NCI-H187 treated with DMSO at 0.1 percent for 48 hours (cell line): ENCODE measurements at regions not wholly inside any gene's neighbourhood (a gene's known extent, or its start where the extent isn't known, plus 50 kb on each side); places are given as distances from the start of the nearest gene placed in this dataset.

ENCODE experiments used
- DNase-seq: peaks from one replicate; lab custom pipeline; 2025; lab: John Stamatoyannopoulos, UW

DNA sequence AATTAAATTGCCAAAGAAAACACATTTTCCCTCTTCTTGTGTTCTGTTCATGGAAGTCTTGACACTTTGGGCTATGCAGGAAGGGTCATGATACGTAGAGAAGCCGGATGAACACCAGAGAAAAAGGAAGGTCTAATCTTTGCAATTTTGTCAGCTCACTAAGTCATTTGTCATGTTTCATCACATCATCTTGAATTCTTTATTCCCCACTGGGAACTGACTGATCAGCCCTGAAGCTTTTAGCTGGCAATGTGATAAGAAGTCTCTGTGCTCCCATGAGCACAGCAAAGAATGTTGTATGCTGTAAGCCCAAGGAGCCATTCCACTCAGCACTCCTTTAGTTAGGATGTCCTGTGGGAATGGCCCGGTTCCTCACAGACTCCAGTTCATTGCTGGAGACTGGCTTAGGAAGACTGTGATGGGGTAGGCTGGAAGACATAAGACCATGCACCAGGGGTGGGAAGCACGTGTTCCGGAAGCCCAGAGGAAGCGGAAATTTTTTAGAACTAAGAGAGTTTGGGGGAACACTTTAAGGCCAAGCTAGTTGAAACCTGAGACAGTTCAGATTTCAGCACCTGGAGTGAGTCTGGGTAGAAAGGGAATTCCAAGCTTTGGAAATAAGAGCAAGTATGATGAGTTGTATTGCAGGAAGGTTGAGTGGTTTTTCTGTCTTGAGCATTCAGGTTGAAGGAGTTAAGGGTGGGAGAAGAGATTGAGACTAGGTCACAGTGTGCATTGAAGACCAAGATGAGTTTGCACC, 306.7 kb upstream of the MTNR1B start:
- DNase-seq, result no peak

GRCh38 chr11:92663539-92663938, 305.9 kb upstream of the MTNR1B start:
- no peak for DNase-seq

DNA sequence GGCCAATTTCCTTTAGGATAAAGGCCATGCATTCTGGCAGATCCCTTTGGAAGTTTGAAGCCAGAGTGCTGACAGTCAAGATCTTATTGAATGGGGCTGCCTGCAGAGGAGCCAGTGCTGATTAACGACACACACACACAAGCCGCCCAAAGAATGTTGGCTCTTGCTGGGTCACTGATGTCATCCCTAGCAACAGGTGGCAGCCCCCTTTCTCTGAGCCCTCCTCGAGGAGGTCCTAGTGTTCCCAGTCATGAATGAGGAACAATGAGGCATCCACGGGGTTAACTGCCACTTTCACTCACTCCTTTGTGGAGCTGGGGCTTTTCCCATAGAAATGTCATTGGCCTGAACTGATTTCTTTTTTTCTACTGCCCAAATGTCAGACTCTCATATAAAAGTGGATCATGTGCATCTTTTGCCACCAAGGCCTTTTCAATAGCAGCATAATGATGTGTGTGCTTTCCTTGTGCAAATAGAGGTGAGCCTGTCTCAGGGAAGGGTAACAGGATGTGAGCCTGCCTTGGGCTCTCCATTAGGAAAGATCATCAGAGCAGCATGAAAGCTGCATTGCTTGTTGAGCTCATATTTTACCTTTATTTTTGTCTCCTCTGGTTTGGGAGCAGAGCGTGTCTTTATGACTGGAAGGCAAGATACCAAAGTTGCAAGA, 301.8 kb upstream of the MTNR1B start:
- DNase-seq, result no peak

GRCh38 chr11:92670308-92670890, 299.1 kb upstream of the MTNR1B start:
- no peak for DNase-seq

DNA sequence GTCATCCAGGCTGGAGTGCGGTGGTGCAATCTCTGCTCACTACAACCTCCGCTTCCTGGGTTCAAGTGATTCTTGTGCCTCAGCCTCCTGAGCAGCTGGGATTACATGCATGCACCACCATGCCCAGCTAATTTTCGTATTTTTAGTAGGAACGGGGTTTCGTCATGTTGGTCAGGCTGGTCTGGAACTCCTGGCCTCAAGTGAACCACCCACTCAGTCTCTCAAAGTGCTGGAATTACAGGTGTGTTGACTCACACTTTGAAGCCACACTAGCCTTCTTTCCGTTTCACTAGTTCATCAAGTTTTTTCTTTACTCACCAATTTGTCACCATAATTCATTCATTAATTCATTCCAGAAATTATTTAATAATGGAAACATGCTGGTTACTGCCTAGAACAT, 298.4 kb upstream of the MTNR1B start:
- no peak for DNase-seq

DNA sequence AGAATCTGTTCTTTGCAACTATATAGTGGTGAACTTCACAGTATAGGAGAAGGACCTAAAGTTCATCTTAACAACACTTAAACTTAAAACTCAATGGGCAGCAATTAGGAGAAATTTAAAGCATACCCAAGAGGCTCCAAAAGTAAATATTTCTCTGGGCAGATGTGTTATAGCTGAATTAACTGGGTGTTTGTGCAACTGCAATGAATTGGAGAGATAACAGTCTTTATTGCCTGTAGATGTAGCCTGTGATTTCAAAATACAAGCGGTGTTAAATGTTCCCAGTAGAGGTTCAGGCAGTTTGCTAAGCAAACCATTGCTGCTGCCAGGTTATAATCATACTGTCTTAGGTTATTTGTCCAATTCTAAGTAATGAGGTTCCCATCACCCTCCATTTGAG, 294.1 kb upstream of the MTNR1B start:
- no peak for DNase-seq

DNA sequence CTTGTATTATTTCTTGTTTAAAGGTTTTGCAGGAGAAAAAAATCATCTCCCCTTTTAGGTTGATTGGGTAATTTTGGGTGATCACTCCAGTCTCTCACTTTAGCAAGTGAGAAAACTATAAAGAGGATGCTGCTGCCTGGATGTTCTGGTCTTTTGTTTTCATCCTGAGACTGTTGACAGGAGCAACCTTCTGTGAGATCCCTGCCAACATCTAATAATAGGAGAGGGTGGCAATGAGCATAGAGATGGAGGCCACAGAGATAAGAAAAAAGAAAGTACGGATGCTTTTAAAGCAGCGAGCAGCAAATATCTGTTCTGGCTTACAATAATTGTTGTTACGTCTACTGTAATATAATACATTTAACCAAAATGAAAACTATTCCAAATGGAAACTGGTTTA, 293.6 kb upstream of the MTNR1B start:
- DNase-seq, result no peak

- no peak for DNase-seq
Observed at GRCh38 chr11:92678008-92678611, 291.3 kb upstream of the MTNR1B start.

DNA sequence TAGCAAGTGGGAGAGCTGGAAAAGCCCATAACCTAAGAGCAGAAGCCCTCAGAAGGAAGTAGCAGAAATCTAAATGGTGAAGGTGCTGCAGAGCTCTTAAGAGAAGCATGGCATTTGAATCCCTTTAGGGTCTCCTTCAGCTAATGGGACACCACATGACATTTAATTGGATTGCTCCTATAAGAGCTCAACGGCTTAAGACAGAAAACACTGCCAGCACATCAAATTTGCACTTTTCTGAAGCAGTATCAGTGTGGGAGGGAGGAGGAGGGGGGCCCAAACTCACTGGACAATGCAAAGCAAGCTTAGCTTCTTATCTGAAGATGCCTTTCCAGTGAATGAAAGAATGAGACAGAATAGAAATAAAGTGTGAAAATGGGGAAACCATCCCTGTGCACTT, 287.9 kb upstream of the MTNR1B start:
- DNase-seq, result no peak

- DNase-seq, result no peak
Observed at GRCh38 chr11:92682136-92682535, 287.3 kb upstream of the MTNR1B start.

DNA sequence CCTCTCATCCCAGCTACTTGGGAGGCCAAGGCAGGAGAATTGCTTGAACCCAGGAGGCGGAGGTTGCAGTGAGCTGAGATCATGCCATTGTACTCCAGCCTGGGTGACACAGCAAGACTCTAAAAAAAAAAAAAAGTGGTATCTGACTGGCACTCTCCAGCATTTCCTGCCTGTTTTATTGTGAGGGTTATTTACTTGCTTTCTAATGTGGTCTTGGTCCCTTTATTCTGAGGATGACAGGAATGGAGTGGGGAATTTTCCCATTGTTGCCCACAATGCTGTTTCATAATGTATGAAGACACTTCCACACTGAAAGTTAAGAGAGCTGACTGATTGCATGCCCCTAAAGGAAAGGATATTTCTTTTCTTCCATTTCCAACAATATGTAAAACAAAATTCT, 286.5 kb upstream of the MTNR1B start:
- DNase-seq, result no peak

GRCh38 chr11:92685049-92685448, 284.4 kb upstream of the MTNR1B start:
- DNase-seq, result no peak

- no peak for DNase-seq
Observed at GRCh38 chr11:92687724-92688123, 281.7 kb upstream of the MTNR1B start.

GRCh38 chr11:92688416-92688815, 281.0 kb upstream of the MTNR1B start:
- DNase-seq, result no peak

DNA sequence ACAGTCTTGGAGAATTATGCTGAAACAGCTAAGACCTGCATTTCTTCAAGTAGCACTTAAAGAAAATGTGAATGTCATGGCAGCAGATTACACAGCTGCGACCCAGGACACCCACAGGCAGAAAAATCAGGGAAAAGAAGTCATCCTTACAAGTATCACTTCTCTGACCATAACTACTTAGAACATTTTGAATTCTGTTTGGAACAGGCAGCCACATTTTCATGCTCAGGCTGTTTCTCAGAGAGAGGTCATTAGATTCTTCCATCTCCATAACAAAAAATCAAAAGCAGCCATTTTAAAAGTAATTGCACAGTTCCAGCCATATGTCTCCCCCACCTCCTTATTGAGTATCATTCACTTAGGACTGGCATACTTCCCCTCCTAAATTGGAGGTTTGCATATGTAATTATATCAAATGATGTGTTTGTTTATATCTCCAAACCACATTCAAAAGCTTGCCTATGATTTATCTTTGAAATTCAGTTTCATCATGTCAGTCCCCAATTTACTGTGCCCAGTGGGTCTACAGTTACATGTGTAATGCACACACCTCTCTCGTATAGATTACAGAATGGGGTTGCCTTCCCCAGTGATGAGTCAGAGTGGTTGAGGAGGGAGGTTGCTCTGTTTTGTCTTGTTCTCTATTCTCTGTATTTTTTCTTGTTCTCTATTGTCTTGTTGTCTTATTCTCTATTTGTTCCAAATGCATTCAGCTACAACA, 276.5 kb upstream of the MTNR1B start:
- DNase-seq, result no peak

DNA sequence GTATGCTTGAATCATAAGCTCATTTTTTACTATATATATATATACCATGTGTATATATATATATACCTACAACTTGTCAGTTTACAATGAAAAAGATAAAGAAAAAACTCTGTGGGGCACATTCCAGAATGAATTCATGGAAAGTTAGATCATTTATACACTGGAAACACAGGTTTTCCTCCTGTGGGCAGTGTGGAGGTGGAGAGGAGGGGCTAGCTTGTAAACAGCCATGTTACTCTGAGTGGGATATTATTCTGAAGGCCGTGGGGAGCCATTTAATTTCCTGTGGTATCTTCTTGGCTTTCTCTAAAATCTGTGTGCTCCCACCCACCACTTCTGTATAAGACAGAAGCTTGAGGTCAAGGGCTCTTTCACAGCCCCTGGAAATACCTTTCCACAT, 273.4 kb upstream of the MTNR1B start:
- no peak for DNase-seq

- DNase-seq, result no peak
Observed at GRCh38 chr11:92697461-92698312, 271.8 kb upstream of the MTNR1B start.

DNA sequence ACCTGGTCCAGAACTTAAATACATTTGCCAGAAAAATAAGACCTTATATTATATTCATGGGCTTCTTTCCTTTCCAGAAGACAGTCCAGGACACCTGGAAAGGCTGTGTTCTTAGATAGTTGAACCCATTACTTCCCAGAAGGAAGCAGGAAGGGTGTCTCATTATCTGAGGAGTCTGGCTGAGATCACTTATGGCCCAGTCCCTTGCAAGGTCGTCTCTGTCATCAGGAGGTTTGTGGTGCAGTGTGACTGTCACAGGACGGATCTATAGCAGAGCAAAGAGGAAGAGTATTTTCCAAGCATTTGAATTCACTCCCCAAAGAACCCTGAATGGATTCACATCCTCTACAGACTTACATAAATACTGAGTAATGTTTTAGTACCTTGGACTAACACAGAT, 270.7 kb upstream of the MTNR1B start:
- no peak for DNase-seq

GRCh38 chr11:92702037-92702804, 267.2 kb upstream of the MTNR1B start:
- DNase-seq, result no peak

- DNase-seq, result no peak
Observed at GRCh38 chr11:92702805-92703448, 266.5 kb upstream of the MTNR1B start.
